Neural progenitor cell (in vitro differentiated cells): ENCODE measurements at regions not wholly inside any gene's neighbourhood (a gene's known extent, or its start where the extent isn't known, plus 50 kb on each side); places are given as distances from the start of the nearest gene placed in this dataset.

ENCODE experiments used
- DNase-seq: peaks from one replicate; pipeline ENCODE4 v3.0.0-alpha.2; 2016; ENCODE audit warnings: low spot score
- H2AFZ ChIP-seq: fragments of 200-600 bp; sonication (generic); replicated peaks from 2 replicates; pipeline ENCODE4 v1.6.1; 2016; ENCODE audit warnings: antibody characterized with exemption
- H3F3A ChIP-seq: fragments of 200-600 bp; sonication (generic); 2 replicates; pipeline ENCODE4 v1.6.1; 2016; ENCODE audit warnings: antibody characterized with exemption, low read depth
- H3K27ac ChIP-seq: fragments of 200-600 bp; sonication (generic); 2 replicates; pipeline ENCODE4 v1.5.1; 2016; ENCODE audit warnings: mild to moderate bottlenecking
- H3K27me3 ChIP-seq: fragments of 200-600 bp; sonication (generic); 2 replicates; pipeline ENCODE4 v1.6.1; 2016; ENCODE audit warnings: mild to moderate bottlenecking, moderate library complexity
- H3K36me3 ChIP-seq: fragments of 200-600 bp; sonication (generic); 2 replicates; pipeline ENCODE4 v1.5.1; 2016
- H3K4me1 ChIP-seq: fragments of 200-600 bp; sonication (generic); 2 replicates; pipeline ENCODE4 v1.6.1; 2016; ENCODE audit warnings: mixed run types
- H3K4me2 ChIP-seq: fragments of 200-600 bp; sonication (generic); 2 replicates; pipeline ENCODE4 v1.6.1; 2016
- H3K4me3 ChIP-seq: fragments of 200-600 bp; sonication (generic); 2 replicates; pipeline ENCODE4 v1.5.1; 2016
- H3K79me2 ChIP-seq: fragments of 200-600 bp; sonication (generic); 2 replicates; pipeline ENCODE4 v1.6.1; 2016; ENCODE audit warnings: low read depth
- H3K9ac ChIP-seq: fragments of 200-600 bp; sonication (generic); 2 replicates; pipeline ENCODE4 v1.6.1; 2016
- H3K9me3 ChIP-seq: fragments of 200-600 bp; sonication (generic); 2 replicates; pipeline ENCODE4 v1.5.1; 2016; ENCODE audit warnings: low read depth
- H4K20me1 ChIP-seq: fragments of 200-600 bp; sonication (generic); 2 replicates; pipeline ENCODE4 v1.6.1; 2016; ENCODE audit warnings: low read depth
- H3K27ac Mint-ChIP-seq: 3 replicates; pipeline ENCODE4 v1.8.0; 2021; ENCODE audit warnings: mixed read lengths
- H3K27me3 Mint-ChIP-seq: 2 replicates; pipeline ENCODE4 v1.8.0; 2022; ENCODE audit warnings: low read depth, mild to moderate bottlenecking, inconsistent platforms, moderate library complexity, mixed read lengths; ENCODE audit not compliant: insufficient read depth
- H3K36me3 Mint-ChIP-seq: 3 replicates; pipeline ENCODE4 v1.8.0; 2021; ENCODE audit warnings: mixed read lengths
- H3K4me1 Mint-ChIP-seq: 3 replicates; pipeline ENCODE4 v1.8.0; 2021; ENCODE audit warnings: mixed read lengths
- H3K4me3 Mint-ChIP-seq: 3 replicates; pipeline ENCODE4 v1.8.0; 2021; ENCODE audit warnings: mild to moderate bottlenecking, moderate library complexity, mixed read lengths
- H3K9me3 Mint-ChIP-seq: 3 replicates; pipeline ENCODE4 v1.8.0; 2020; ENCODE audit warnings: mixed read lengths
- EZH2 ChIP-seq: fragments of 200-600 bp; sonication (generic); IDR thresholded peaks from 2 replicates; pipeline ENCODE4 v1.6.1; 2017; ENCODE audit warnings: antibody characterized with exemption, mild to moderate bottlenecking, moderate library complexity
- EZH2phosphoT487 ChIP-seq: fragments of 200-600 bp; sonication (generic); IDR thresholded peaks from 2 replicates; pipeline ENCODE4 v1.6.1; 2017; ENCODE audit warnings: antibody characterized with exemption
- TF ChIP-seq, protein P1 (sequence below): fragments of 200-600 bp; sonication (generic); IDR thresholded peaks from 2 replicates; pipeline ENCODE4 v1.5.1; 2017; ENCODE audit warnings: antibody characterized with exemption, mild to moderate bottlenecking

DNA sequence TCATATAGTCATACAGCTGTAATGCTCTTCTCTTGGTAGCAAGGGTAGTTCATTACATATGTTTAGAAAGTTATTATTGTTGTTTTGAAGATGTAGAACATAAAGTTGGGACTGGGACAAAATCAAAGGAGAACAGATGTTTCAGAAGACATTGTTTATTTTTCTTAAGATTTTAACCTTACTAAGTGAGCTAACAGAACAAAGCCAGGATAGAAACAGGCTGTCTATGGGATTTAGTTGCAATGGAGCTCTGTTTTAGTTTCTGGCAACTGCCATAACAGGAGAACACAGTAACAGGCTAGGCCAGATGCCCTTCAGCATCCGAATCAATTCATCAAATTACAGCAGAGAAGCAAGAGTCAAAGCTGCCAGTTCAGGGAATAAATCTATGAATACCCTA lies 382.4 kb downstream of the ARL4A start:
- Mint-ChIP-seq H3K4me1 (peaks cover 7% of the 10 kb centered on the region), H3K9me3 (no peaks in the 10 kb centered on the region), H3K36me3 (no peaks in the 10 kb centered on the region), H3K27me3 (no peaks in the 10 kb centered on the region), H3K4me3 (no peak overlapping the region), H3K27ac (no peak overlapping the region)
- TF ChIP-seq EZH2 = no peak
- no peaks in the 10 kb centered on the region for H3K27me3 ChIP-seq
- no peaks in the 10 kb centered on the region for H3K79me2 ChIP-seq
- no peaks in the 10 kb centered on the region for H3K9me3 ChIP-seq
- no peak for DNase-seq
- H3K36me3 ChIP-seq = no peaks in the 10 kb centered on the region
- no peak overlapping the region for H3K4me3 ChIP-seq
- no peaks in the 10 kb centered on the region for H3F3A ChIP-seq
- H4K20me1 ChIP-seq = no peaks in the 10 kb centered on the region
- H3K4me1 ChIP-seq = no peaks in the 10 kb centered on the region
- no peak overlapping the region for H3K27ac ChIP-seq
- no peak overlapping the region for H3K9ac ChIP-seq
- no peak overlapping the region for H3K4me2 ChIP-seq
- no peak overlapping the region for H2AFZ ChIP-seq

DNA sequence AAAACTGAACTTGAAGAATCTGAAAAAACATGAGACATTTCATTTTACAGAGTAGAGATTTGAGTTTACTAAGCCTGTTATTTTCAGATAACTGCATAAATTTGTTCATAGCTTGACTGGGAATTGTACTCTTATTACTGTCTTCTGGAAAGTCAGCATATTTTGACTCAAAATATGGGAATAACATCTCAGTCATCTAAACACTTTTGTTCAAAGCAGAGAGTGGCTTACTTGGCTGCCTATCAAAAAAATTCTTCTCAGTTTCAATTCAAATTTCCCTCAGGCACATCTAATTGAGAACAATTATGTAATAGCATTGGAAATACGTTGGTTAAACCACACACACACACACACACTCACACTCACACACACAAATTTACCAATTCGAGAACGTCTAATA lies 384.6 kb downstream of the ARL4A start:
- no peak for DNase-seq
- Mint-ChIP-seq H3K36me3 (no peaks in the 10 kb centered on the region), H3K27ac (no peak overlapping the region), H3K9me3 (no peaks in the 10 kb centered on the region), H3K4me1 (peaks cover 3% of the 10 kb centered on the region), H3K4me3 (no peak overlapping the region), H3K27me3 (no peaks in the 10 kb centered on the region)
- Histone ChIP-seq H3F3A (no peaks in the 10 kb centered on the region), H3K79me2 (no peaks in the 10 kb centered on the region), H3K9ac (no peak overlapping the region), H2AFZ (no peak overlapping the region), H3K4me3 (no peak overlapping the region), H3K4me2 (no peak overlapping the region), H3K4me1 (no peaks in the 10 kb centered on the region), H3K36me3 (no peaks in the 10 kb centered on the region), H3K27me3 (no peaks in the 10 kb centered on the region), H3K9me3 (no peaks in the 10 kb centered on the region), H3K27ac (no peak overlapping the region), H4K20me1 (no peaks in the 10 kb centered on the region)
- TF ChIP-seq EZH2 (no peak), EZH2phosphoT487 (no peak)
- TF ChIP-seq, protein P1, sequence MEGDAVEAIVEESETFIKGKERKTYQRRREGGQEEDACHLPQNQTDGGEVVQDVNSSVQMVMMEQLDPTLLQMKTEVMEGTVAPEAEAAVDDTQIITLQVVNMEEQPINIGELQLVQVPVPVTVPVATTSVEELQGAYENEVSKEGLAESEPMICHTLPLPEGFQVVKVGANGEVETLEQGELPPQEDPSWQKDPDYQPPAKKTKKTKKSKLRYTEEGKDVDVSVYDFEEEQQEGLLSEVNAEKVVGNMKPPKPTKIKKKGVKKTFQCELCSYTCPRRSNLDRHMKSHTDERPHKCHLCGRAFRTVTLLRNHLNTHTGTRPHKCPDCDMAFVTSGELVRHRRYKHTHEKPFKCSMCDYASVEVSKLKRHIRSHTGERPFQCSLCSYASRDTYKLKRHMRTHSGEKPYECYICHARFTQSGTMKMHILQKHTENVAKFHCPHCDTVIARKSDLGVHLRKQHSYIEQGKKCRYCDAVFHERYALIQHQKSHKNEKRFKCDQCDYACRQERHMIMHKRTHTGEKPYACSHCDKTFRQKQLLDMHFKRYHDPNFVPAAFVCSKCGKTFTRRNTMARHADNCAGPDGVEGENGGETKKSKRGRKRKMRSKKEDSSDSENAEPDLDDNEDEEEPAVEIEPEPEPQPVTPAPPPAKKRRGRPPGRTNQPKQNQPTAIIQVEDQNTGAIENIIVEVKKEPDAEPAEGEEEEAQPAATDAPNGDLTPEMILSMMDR = no peak

DNA sequence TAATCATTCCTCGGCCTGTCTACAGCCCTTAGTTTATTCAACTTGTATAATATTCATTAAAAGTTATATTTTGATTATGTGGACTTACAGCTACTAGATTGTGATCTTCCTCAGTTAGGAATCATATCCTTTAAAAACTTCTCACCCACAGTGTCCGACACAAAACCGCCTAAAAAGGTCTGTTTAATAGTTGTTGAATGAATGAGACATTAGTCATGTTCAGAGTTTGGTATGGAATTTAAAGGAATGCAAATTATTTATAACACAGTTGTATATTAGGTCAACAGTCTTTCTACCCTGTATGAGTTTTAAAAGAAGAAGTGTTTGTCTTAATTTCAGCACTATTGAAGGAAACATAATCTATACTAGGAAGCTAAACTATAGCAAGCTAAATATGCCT lies 390.0 kb downstream of the ARL4A start:
- no peaks in the 10 kb centered on the region for H3K27me3 Mint-ChIP-seq
- Histone ChIP-seq H3K4me1 (no peaks in the 10 kb centered on the region), H2AFZ (no peak overlapping the region), H4K20me1 (no peaks in the 10 kb centered on the region), H3K4me2 (no peak overlapping the region), H3K9me3 (no peaks in the 10 kb centered on the region), H3K27ac (no peak overlapping the region), H3K79me2 (no peaks in the 10 kb centered on the region), H3F3A (no peaks in the 10 kb centered on the region), H3K27me3 (no peaks in the 10 kb centered on the region), H3K36me3 (no peaks in the 10 kb centered on the region), H3K9ac (no peak overlapping the region), H3K4me3 (no peak overlapping the region)
- no peaks in the 10 kb centered on the region for H3K36me3 Mint-ChIP-seq
- H3K9me3 Mint-ChIP-seq = peaks cover 5% of the 10 kb centered on the region
- no peak for DNase-seq
- no peak overlapping the region for H3K27ac Mint-ChIP-seq
- no peaks in the 10 kb centered on the region for H3K4me1 Mint-ChIP-seq
- H3K4me3 Mint-ChIP-seq = no peak overlapping the region
- TF ChIP-seq EZH2phosphoT487 (no peak), EZH2 (no peak)
- TF ChIP-seq, protein P1 = no peak

DNA sequence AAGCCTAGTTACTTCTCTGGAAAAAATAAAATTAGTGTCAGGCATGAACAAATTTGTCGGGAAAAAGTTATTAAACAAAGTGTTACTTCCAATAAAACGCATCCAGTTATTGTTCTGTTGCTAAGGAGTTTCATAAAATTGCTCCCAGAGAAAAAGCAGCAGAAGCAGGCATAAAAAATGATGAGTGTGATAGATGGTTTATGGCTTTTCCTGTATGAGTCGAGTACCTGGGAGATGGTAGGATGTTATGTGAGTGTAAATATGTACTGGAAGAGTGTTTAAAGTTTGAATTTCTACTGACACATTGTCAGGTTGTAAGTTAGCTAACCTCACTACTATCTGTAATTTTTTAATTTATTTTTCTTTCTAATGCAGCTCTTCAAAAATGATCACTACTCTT lies 390.7 kb downstream of the ARL4A start:
- no peaks in the 10 kb centered on the region for H3K36me3 Mint-ChIP-seq

More for the DNA sequence above, 390.7 kb downstream of the ARL4A start:
- Mint-ChIP-seq H3K27me3 (no peaks in the 10 kb centered on the region), H3K4me1 (no peaks in the 10 kb centered on the region), H3K27ac (no peak overlapping the region), H3K4me3 (no peak overlapping the region), H3K9me3 (peaks cover 5% of the 10 kb centered on the region)
- H3K4me3 ChIP-seq = no peak overlapping the region
- H3K9me3 ChIP-seq = no peaks in the 10 kb centered on the region
- no peaks in the 10 kb centered on the region for H4K20me1 ChIP-seq
- H3K4me2 ChIP-seq = no peak overlapping the region
- TF ChIP-seq, protein P1 = no peak
- TF ChIP-seq EZH2 = no peak
- no peak overlapping the region for H3K9ac ChIP-seq
- H3F3A ChIP-seq = no peaks in the 10 kb centered on the region
- no peaks in the 10 kb centered on the region for H3K27me3 ChIP-seq
- H3K79me2 ChIP-seq = no peaks in the 10 kb centered on the region
- no peaks in the 10 kb centered on the region for H3K36me3 ChIP-seq
- no peak overlapping the region for H2AFZ ChIP-seq
- H3K27ac ChIP-seq = no peak overlapping the region
- no peak for DNase-seq
- no peaks in the 10 kb centered on the region for H3K4me1 ChIP-seq
